ENCODE measurements at regions not wholly inside any gene's neighbourhood (a gene's known extent, or its start where the extent isn't known, plus 50 kb on each side); places are given as distances from the start of the nearest gene placed in this dataset.

GRCh38 chr5:40041452-40041851 is 616.7 kb upstream of the DAB2 start:
- TF ChIP-seq EZH2 (IDR thresholded peaks at IDR 0.05; ENCODE audit: borderline replicate concordance, low read depth, low read length, poor library complexity, severe bottlenecking) = no peak
- TF ChIP-seq CTCF (conservative IDR thresholded peaks at IDR 0.05; ENCODE audit: low read depth, low read length) = no peak

All from A673 (cell line).